ENCODE measurements at regions not wholly inside any gene's neighbourhood (a gene's known extent, or its start where the extent isn't known, plus 50 kb on each side); places are given as distances from the start of the nearest gene placed in this dataset.

DNA sequence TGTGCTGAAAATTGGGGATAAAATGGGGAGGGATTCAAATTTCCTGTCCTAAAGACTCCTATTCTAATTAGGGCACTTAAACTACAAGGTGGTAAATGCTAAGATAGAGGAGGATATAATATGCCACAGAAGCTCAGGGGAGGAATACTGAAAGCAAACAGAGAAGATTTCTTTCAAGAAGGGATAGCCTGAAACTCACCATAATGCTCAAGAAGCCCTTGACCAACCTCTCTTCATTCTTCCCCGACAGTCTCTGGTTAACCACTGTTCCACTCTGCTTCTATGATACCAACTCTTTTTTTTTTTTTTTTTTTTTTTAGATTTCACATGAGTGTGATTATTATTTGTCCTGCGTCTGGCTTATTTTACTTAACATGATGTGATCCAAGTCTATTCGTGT is 398.2 kb upstream of the FRG2C start:
- TF ChIP-seq, protein P1, sequence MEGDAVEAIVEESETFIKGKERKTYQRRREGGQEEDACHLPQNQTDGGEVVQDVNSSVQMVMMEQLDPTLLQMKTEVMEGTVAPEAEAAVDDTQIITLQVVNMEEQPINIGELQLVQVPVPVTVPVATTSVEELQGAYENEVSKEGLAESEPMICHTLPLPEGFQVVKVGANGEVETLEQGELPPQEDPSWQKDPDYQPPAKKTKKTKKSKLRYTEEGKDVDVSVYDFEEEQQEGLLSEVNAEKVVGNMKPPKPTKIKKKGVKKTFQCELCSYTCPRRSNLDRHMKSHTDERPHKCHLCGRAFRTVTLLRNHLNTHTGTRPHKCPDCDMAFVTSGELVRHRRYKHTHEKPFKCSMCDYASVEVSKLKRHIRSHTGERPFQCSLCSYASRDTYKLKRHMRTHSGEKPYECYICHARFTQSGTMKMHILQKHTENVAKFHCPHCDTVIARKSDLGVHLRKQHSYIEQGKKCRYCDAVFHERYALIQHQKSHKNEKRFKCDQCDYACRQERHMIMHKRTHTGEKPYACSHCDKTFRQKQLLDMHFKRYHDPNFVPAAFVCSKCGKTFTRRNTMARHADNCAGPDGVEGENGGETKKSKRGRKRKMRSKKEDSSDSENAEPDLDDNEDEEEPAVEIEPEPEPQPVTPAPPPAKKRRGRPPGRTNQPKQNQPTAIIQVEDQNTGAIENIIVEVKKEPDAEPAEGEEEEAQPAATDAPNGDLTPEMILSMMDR (IDR thresholded peaks at IDR 0.05): no peak
- TF ChIP-seq EZH2 (IDR thresholded peaks at IDR 0.05; ENCODE audit: borderline replicate concordance, insufficient read depth, low read depth, low read length, poor library complexity, severe bottlenecking): no peak
